HEK293T (cell line): ENCODE measurements at regions not wholly inside any gene's neighbourhood (a gene's known extent, or its start where the extent isn't known, plus 50 kb on each side); places are given as distances from the start of the nearest gene placed in this dataset.

ENCODE experiments used
- CTBP1 ChIP-seq: fragments of 450-650 bp; IDR thresholded peaks from 2 replicates; pipeline ENCODE4 v1.6.1; 2016; ENCODE audit warnings: borderline replicate concordance
- FOXA1 ChIP-seq: fragments of 450-650 bp; IDR thresholded peaks from 2 replicates; pipeline ENCODE4 v1.6.1; 2016; ENCODE audit warnings: mild to moderate bottlenecking
- FOXM1 ChIP-seq: fragments of 450-650 bp; IDR thresholded peaks from 2 replicates; pipeline ENCODE4 v1.6.1; 2017; ENCODE audit warnings: mild to moderate bottlenecking, borderline replicate concordance
- HDGF ChIP-seq: fragments of 450-650 bp; IDR thresholded peaks from 2 replicates; pipeline ENCODE4 v1.6.1; 2017; ENCODE audit warnings: antibody characterized with exemption, borderline replicate concordance
- L3MBTL2 ChIP-seq: fragments of 450-650 bp; conservative IDR thresholded peaks from 2 replicates; pipeline ENCODE4 v1.6.1; 2016; ENCODE audit warnings: mild to moderate bottlenecking
- NFRKB ChIP-seq: fragments of 450-650 bp; IDR thresholded peaks from 2 replicates; pipeline ENCODE4 v1.6.1; 2016; ENCODE audit warnings: mild to moderate bottlenecking, moderate library complexity
- SP1 ChIP-seq: fragments of 450-650 bp; IDR thresholded peaks from 2 replicates; pipeline ENCODE4 v1.6.1; 2017

DNA sequence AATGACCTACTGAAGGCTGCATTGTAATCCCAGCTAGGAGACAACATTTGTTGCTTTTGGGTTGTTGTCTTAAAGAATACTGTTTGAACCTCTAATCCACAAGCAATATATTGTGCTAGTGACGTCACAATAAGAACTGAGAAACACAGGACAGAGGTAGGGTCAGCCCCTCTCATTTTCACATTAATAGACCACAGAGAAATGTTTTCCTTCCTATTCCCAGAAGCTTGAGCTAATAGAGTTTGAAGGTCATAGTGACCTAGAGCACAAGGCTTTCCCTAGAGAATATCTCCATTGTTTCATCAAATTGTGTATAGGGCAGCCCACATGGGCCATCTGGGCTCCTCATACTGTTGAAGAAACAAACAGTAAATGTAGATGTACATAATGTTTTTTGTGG lies 300.9 kb upstream of the AKR1E2 start:
- TF ChIP-seq CTBP1 (no peak), FOXM1 (no peak), FOXA1 (no peak), NFRKB (no peak), HDGF (no peak), L3MBTL2 (no peak), SP1 (no peak)
